ENCODE measurements at regions not wholly inside any gene's neighbourhood (a gene's known extent, or its start where the extent isn't known, plus 50 kb on each side); places are given as distances from the start of the nearest gene placed in this dataset.

DNA sequence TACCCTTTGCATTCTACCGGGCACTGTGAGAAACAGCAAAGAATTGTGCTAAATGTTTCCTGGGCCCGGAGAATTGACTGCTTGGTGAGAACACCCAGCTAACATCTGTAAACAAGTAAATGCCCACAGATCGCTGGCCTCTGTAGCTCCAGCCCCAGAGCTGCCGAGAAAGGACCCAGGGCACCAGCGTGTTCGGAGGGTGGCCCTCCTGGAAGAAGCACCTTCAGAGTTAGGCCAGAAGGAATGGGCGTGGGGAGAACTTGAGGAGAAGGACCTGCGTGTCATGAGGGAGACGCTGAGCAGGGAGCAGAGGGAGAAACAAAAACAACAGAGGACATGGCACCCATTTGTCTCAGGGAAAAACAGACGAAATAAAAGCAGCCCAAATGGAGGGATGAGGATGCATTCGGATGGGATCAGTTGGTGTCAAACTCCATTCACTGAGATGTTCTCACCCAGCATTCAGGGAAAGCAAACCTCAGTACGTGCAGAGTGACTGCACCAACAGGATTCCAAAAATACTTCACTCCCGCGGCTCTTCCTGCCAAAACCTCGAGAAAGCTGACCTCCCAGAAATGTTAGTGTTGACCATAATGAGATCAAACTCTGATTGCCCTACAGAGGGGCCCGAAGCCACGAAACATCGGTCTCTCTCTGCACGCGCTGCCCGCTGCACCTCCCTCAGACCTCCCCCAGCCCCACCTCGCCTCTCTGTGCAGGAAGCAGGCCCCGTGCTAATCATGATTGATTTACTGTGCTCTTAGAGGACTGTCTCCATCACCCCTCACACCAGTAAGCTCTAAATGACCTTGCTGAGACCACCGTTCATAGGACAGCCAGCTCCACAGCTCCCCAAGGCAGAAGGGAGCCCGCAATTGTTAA is 376.3 kb upstream of the SALL3 start:
- TF ChIP-seq, protein P1, sequence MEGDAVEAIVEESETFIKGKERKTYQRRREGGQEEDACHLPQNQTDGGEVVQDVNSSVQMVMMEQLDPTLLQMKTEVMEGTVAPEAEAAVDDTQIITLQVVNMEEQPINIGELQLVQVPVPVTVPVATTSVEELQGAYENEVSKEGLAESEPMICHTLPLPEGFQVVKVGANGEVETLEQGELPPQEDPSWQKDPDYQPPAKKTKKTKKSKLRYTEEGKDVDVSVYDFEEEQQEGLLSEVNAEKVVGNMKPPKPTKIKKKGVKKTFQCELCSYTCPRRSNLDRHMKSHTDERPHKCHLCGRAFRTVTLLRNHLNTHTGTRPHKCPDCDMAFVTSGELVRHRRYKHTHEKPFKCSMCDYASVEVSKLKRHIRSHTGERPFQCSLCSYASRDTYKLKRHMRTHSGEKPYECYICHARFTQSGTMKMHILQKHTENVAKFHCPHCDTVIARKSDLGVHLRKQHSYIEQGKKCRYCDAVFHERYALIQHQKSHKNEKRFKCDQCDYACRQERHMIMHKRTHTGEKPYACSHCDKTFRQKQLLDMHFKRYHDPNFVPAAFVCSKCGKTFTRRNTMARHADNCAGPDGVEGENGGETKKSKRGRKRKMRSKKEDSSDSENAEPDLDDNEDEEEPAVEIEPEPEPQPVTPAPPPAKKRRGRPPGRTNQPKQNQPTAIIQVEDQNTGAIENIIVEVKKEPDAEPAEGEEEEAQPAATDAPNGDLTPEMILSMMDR (IDR thresholded peaks at IDR 0.05; ENCODE audit: low read depth, low read length, poor library complexity, severe bottlenecking) = no peak
- TF ChIP-seq EZH2phosphoT487 (IDR thresholded peaks at IDR 0.05; ENCODE audit: borderline replicate concordance, low read length) = no peak
